HFFc6 (cell line): ENCODE measurements at regions not wholly inside any gene's neighbourhood (a gene's known extent, or its start where the extent isn't known, plus 50 kb on each side); places are given as distances from the start of the nearest gene placed in this dataset.

ENCODE experiments used
- DNase-seq: peaks from one replicate; pipeline ENCODE4 v3.0.0-alpha.2; 2018
- H3K27ac Mint-ChIP-seq: 2 replicates; pipeline ENCODE4 v1.8.0; 2020; ENCODE audit warnings: mild to moderate bottlenecking, mixed read lengths
- H3K27me3 Mint-ChIP-seq: 2 replicates; pipeline ENCODE4 v1.8.0; 2021; ENCODE audit warnings: mild to moderate bottlenecking, moderate library complexity, mixed read lengths; ENCODE audit not compliant: insufficient read depth
- H3K36me3 Mint-ChIP-seq: 2 replicates; pipeline ENCODE4 v1.8.0; 2021; ENCODE audit warnings: low read depth, mixed read lengths
- H3K4me1 Mint-ChIP-seq: 2 replicates; pipeline ENCODE4 v1.8.0; 2020; ENCODE audit warnings: low read depth, mixed read lengths
- H3K4me3 Mint-ChIP-seq: 2 replicates; pipeline ENCODE4 v1.8.0; 2020; ENCODE audit warnings: mild to moderate bottlenecking, moderate library complexity, mixed read lengths
- H3K9me3 Mint-ChIP-seq: 2 replicates; pipeline ENCODE4 v1.8.0; 2020; ENCODE audit warnings: mild to moderate bottlenecking, mixed read lengths
- CTCF ChIP-seq: fragments of 200-600 bp; sonication (generic); IDR thresholded peaks from 2 replicates; pipeline ENCODE4 v1.5.0; 2021; ENCODE audit warnings: antibody characterized with exemption, mild to moderate bottlenecking

- DNase-seq: no peak
- Mint-ChIP-seq H3K27me3 (no peaks in the 10 kb centered on the region), H3K4me1 (no peaks in the 10 kb centered on the region), H3K9me3 (peaks cover 27% of the 10 kb centered on the region), H3K27ac (no peak overlapping the region), H3K36me3 (no peaks in the 10 kb centered on the region), H3K4me3 (no peak overlapping the region)
- TF ChIP-seq CTCF: no peak
Measured at GRCh38 chr19:28330831-28331230, 882.1 kb downstream of the UQCRFS1 start.

- DNase-seq: no peak
- Mint-ChIP-seq H3K9me3 (peaks cover 21% of the 10 kb centered on the region), H3K4me3 (no peak overlapping the region), H3K27ac (no peak overlapping the region), H3K4me1 (no peaks in the 10 kb centered on the region), H3K36me3 (no peaks in the 10 kb centered on the region), H3K27me3 (no peaks in the 10 kb centered on the region)
- no peak for TF ChIP-seq CTCF
Measured at GRCh38 chr19:28329429-28329828, 883.5 kb downstream of the UQCRFS1 start.

GRCh38 chr19:28327905-28328304, 885.0 kb downstream of the UQCRFS1 start:
- no peak for DNase-seq
- H3K4me3 Mint-ChIP-seq: no peak overlapping the region
- peaks cover 20% of the 10 kb centered on the region for H3K9me3 Mint-ChIP-seq
- no peak for TF ChIP-seq CTCF
- H3K27ac Mint-ChIP-seq: no peak overlapping the region
- H3K36me3 Mint-ChIP-seq: no peaks in the 10 kb centered on the region
- no peaks in the 10 kb centered on the region for H3K4me1 Mint-ChIP-seq
- H3K27me3 Mint-ChIP-seq: no peaks in the 10 kb centered on the region

DNA sequence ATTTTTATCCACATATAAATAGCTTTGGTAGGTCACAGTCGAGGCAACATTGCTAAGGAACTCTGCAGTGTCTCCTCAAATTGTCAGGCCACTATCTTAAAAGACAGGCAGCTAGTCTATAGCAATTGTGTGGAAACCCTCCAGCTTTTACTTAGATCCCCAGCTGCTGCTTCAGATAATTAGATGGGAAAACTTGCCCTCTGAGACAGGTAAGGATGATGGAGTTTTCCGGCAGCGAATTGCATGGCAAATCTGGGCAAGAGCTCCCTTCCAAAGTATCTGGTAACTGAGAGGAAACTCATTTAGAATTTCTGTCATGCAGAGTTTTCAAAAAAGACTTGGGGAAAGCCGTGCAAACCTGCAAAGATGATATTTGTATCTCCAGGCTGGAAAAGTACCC, 886.2 kb downstream of the UQCRFS1 start:
- H3K9me3 Mint-ChIP-seq: peaks cover 18% of the 10 kb centered on the region
- H3K36me3 Mint-ChIP-seq: no peaks in the 10 kb centered on the region
- H3K27ac Mint-ChIP-seq: no peak overlapping the region
- no peak for TF ChIP-seq CTCF
- no peak overlapping the region for H3K4me3 Mint-ChIP-seq
- no peak for DNase-seq
- no peaks in the 10 kb centered on the region for H3K4me1 Mint-ChIP-seq
- no peaks in the 10 kb centered on the region for H3K27me3 Mint-ChIP-seq

- no peaks in the 10 kb centered on the region for H3K27me3 Mint-ChIP-seq
- H3K36me3 Mint-ChIP-seq: no peaks in the 10 kb centered on the region
- no peak overlapping the region for H3K4me3 Mint-ChIP-seq
- no peaks in the 10 kb centered on the region for H3K4me1 Mint-ChIP-seq
- no peak for DNase-seq
- TF ChIP-seq CTCF: no peak
- H3K27ac Mint-ChIP-seq: no peak overlapping the region
- H3K9me3 Mint-ChIP-seq: peaks cover 5% of the 10 kb centered on the region; the same call in 1 of the 2 replicates
Measured at GRCh38 chr19:28324275-28325060, 888.5 kb downstream of the UQCRFS1 start.
